SK-N-MC (cell line): ENCODE measurements at regions not wholly inside any gene's neighbourhood (a gene's known extent, or its start where the extent isn't known, plus 50 kb on each side); places are given as distances from the start of the nearest gene placed in this dataset.

ENCODE experiments used
- DNase-seq: peaks from one replicate; pipeline ENCODE4 v3.0.0-alpha.2; 2011; ENCODE audit warnings: low read depth, low spot score
- H3K27ac ChIP-seq: fragments of 200-600 bp; sonication (generic); 2 replicates; pipeline ENCODE4 v1.5.1; 2016; ENCODE audit warnings: mixed run types
- H3K36me3 ChIP-seq: fragments of 200-600 bp; sonication (generic); 2 replicates; pipeline ENCODE4 v1.6.1; 2017; ENCODE audit warnings: antibody characterized with exemption, low read length, mixed read lengths; ENCODE audit not compliant: insufficient read depth
- H3K4me3 ChIP-seq: fragments of 200-600 bp; sonication (generic); 2 replicates; pipeline ENCODE4 v1.5.1; 2016
- H3K9ac ChIP-seq: fragments of 200-600 bp; sonication (generic); 2 replicates; pipeline ENCODE4 v1.8.0; 2017; ENCODE audit warnings: mixed run types, mixed read lengths; ENCODE audit not compliant: insufficient read length
- H3K9me3 ChIP-seq: fragments of 200-600 bp; sonication (generic); 2 replicates; pipeline ENCODE4 v1.6.1; 2017; ENCODE audit warnings: low read depth, mild to moderate bottlenecking, antibody characterized with exemption, low read length, moderate library complexity, mixed read lengths
- EZH2 ChIP-seq: fragments of 200-600 bp; sonication (generic); IDR thresholded peaks from one replicate; pipeline ENCODE4 v1.6.1; 2017; ENCODE audit warnings: antibody characterized with exemption
- FOXP2 ChIP-seq: optimal IDR thresholded peaks from 2 replicates; pipeline ENCODE3; 2011; ENCODE audit warnings: mild to moderate bottlenecking, moderate library complexity; ENCODE audit not compliant: insufficient read depth; ENCODE audit errors: extremely low read length, control extremely low read depth
- POLR2AphosphoS5 ChIP-seq: IDR thresholded peaks from 2 replicates; pipeline ENCODE4 v1.6.1; 2012; ENCODE audit warnings: mild to moderate bottlenecking, low read depth, low read length, borderline replicate concordance

- no peak for TF ChIP-seq POLR2AphosphoS5
- no peak for TF ChIP-seq FOXP2
- no peak for TF ChIP-seq EZH2
Measured at GRCh38 chr6:104642871-104643270, 216.8 kb downstream of the HACE1 start.

GRCh38 chr6:104640761-104641160 lies 219.0 kb downstream of the HACE1 start:
- Histone ChIP-seq H3K27ac (no peak overlapping the region), H3K9me3 (no peaks in the 10 kb centered on the region), H3K9ac (no peak overlapping the region), H3K4me3 (no peak overlapping the region), H3K36me3 (no peaks in the 10 kb centered on the region)
- no peak for DNase-seq
- TF ChIP-seq POLR2AphosphoS5 = no peak
- no peak for TF ChIP-seq FOXP2
- no peak for TF ChIP-seq EZH2

More at GRCh38 chr6:104642871-104643270, 216.8 kb downstream of the HACE1 start:
- H3K27ac ChIP-seq = no peak overlapping the region
- no peak for DNase-seq
- H3K9me3 ChIP-seq = no peaks in the 10 kb centered on the region
- H3K36me3 ChIP-seq = no peaks in the 10 kb centered on the region
- no peak overlapping the region for H3K4me3 ChIP-seq
- no peak overlapping the region for H3K9ac ChIP-seq

GRCh38 chr6:104640150-104640700 lies 219.5 kb downstream of the HACE1 start:
- no peak overlapping the region for H3K9ac ChIP-seq
- H3K9me3 ChIP-seq = no peaks in the 10 kb centered on the region
- H3K27ac ChIP-seq = peak overlapping the region; percentile 67
- TF ChIP-seq POLR2AphosphoS5 (no peak), EZH2 (no peak), FOXP2 (no peak)
- H3K36me3 ChIP-seq = no peaks in the 10 kb centered on the region
- no peak for DNase-seq
- no peak overlapping the region for H3K4me3 ChIP-seq

GRCh38 chr6:104639668-104640067 lies 220.1 kb downstream of the HACE1 start:
- Histone ChIP-seq H3K36me3 (no peaks in the 10 kb centered on the region), H3K4me3 (no peak overlapping the region), H3K27ac (peak overlapping the region; percentile 67; the same call in 1 of the 2 replicates), H3K9ac (no peak overlapping the region), H3K9me3 (no peaks in the 10 kb centered on the region)
- TF ChIP-seq EZH2 (no peak), FOXP2 (no peak), POLR2AphosphoS5 (no peak)
- DNase-seq = peak; percentile 67

GRCh38 chr6:104638841-104639290 lies 220.9 kb downstream of the HACE1 start:
- H3K27ac ChIP-seq = no peak overlapping the region
- no peak for DNase-seq

GRCh38 chr6:104633125-104633524 lies 226.6 kb downstream of the HACE1 start:
- no peak for DNase-seq
- no peak overlapping the region for H3K27ac ChIP-seq
- no peaks in the 10 kb centered on the region for H3K36me3 ChIP-seq
- no peak overlapping the region for H3K4me3 ChIP-seq
- TF ChIP-seq EZH2 = no peak
- TF ChIP-seq POLR2AphosphoS5 = no peak
- no peak for TF ChIP-seq FOXP2
- H3K9me3 ChIP-seq = no peaks in the 10 kb centered on the region
- no peak overlapping the region for H3K9ac ChIP-seq

More at GRCh38 chr6:104638841-104639290, 220.9 kb downstream of the HACE1 start:
- H3K36me3 ChIP-seq = no peaks in the 10 kb centered on the region
- H3K9ac ChIP-seq = no peak overlapping the region
- no peak for TF ChIP-seq FOXP2
- no peak for TF ChIP-seq POLR2AphosphoS5
- TF ChIP-seq EZH2 = no peak
- no peak overlapping the region for H3K4me3 ChIP-seq
- no peaks in the 10 kb centered on the region for H3K9me3 ChIP-seq

- no peaks in the 10 kb centered on the region for H3K9me3 ChIP-seq
- H3K4me3 ChIP-seq = no peak overlapping the region
- TF ChIP-seq FOXP2 (no peak), POLR2AphosphoS5 (no peak), EZH2 (no peak)
- no peak overlapping the region for H3K27ac ChIP-seq
- H3K36me3 ChIP-seq = no peaks in the 10 kb centered on the region
- H3K9ac ChIP-seq = no peak overlapping the region
- no peak for DNase-seq
Measured at GRCh38 chr6:104632588-104632987, 227.1 kb downstream of the HACE1 start.

- no peak overlapping the region for H3K9ac ChIP-seq
- TF ChIP-seq FOXP2 (no peak), EZH2 (no peak), POLR2AphosphoS5 (no peak)
- H3K27ac ChIP-seq = no peak overlapping the region
- H3K4me3 ChIP-seq = no peak overlapping the region
- no peak for DNase-seq
- H3K36me3 ChIP-seq = no peaks in the 10 kb centered on the region
- H3K9me3 ChIP-seq = no peaks in the 10 kb centered on the region
Measured at GRCh38 chr6:104630955-104631354, 228.8 kb downstream of the HACE1 start.

GRCh38 chr6:104630522-104630921 lies 229.2 kb downstream of the HACE1 start:
- no peaks in the 10 kb centered on the region for H3K9me3 ChIP-seq
- no peak overlapping the region for H3K9ac ChIP-seq
- no peak overlapping the region for H3K4me3 ChIP-seq
- TF ChIP-seq FOXP2 = no peak
- no peak for TF ChIP-seq POLR2AphosphoS5
- TF ChIP-seq EZH2 = no peak
- no peak overlapping the region for H3K27ac ChIP-seq
- H3K36me3 ChIP-seq = no peaks in the 10 kb centered on the region
- DNase-seq = no peak
